B cell (primary cell): ENCODE measurements at regions not wholly inside any gene's neighbourhood (a gene's known extent, or its start where the extent isn't known, plus 50 kb on each side); places are given as distances from the start of the nearest gene placed in this dataset.

ENCODE experiments used
- ATAC-seq: fragments of 200-7000 bp; cut with Tn5 transposase; one replicate; pipeline ENCODE4 v1.10.0; 2021; ENCODE audit warnings: low read depth, mild to moderate bottlenecking, moderate number of reproducible peaks, moderate library complexity
- CTCF ChIA-PET: fragments of 350-600 bp; sonication (Branson Sonifier 250); formaldehyde crosslinking; loops from one replicate; lab custom pipeline; 2021; ENCODE audit warnings: antibody characterized with exemption, inconsistent platforms; lab: Charles Lee
- POLR2A ChIA-PET: fragments of 350-600 bp; sonication (Branson Sonifier 250); formaldehyde crosslinking; loops from one replicate; lab custom pipeline; 2021; ENCODE audit warnings: antibody characterized with exemption; lab: Charles Lee
- DNase-seq: peaks from one replicate; pipeline ENCODE4 v3.0.0; 2013
- H2AFZ ChIP-seq: 2 replicates; pipeline ENCODE4 v1.6.1; 2012; ENCODE audit warnings: mild to moderate bottlenecking, low read depth, low read length; ENCODE audit not compliant: insufficient read depth, poor library complexity, severe bottlenecking
- H3K27ac ChIP-seq, 2 donors: 1 replicate in 1 of 2; 2 replicates in 1 of 2; pipeline ENCODE4 v1.5.1; 2012 to 2013; ENCODE audit warnings: low read length in 2 of 2, mild to moderate bottlenecking in 2 of 2, moderate library complexity in 1 of 2
- H3K27me3 ChIP-seq, 4 experiments: fragments of 200-600 bp in 1 of 4; sonication (generic) in 1 of 4; replicated peaks in 1 of 4; 1 replicate in 2 of 4; 2 replicates in 2 of 4; pipeline versions ENCODE4 v1.6.1 to v1.7.0; 2013 to 2016; ENCODE audit warnings: low read length in 3 of 4, mild to moderate bottlenecking in 2 of 4, mixed read lengths in 1 of 4, moderate library complexity in 1 of 4; ENCODE audit not compliant: insufficient read depth in 4 of 4, control insufficient read depth in 3 of 4; ENCODE audit errors: control extremely low read depth in 1 of 4
- H3K36me3 ChIP-seq, 2 experiments: replicated peaks in 1 of 2; 1 replicate in 1 of 2; 2 replicates in 1 of 2; pipeline versions ENCODE4 v1.6.1 to v1.7.1; 2013; ENCODE audit warnings: low read length in 1 of 2; ENCODE audit not compliant: insufficient read depth in 2 of 2, control insufficient read depth in 1 of 2; ENCODE audit errors: control extremely low read depth in 1 of 2, extremely low read depth in 1 of 2
- H3K4me1 ChIP-seq, 2 donors: fragments of 200-600 bp in 1 of 2; sonication (generic) in 1 of 2; 1 replicate in 1 of 2; 2 replicates in 1 of 2; pipeline versions ENCODE4 v1.5.1 to v1.6.1; 2013 to 2017; ENCODE audit warnings: low read length in 2 of 2; ENCODE audit not compliant: control insufficient read depth in 2 of 2, insufficient read depth in 2 of 2
- H3K4me2 ChIP-seq: replicated peaks from 2 replicates; pipeline ENCODE3; 2012; ENCODE audit warnings: mild to moderate bottlenecking, low read depth, low read length; ENCODE audit not compliant: poor library complexity, severe bottlenecking
- H3K4me3 ChIP-seq, 5 experiments: fragments of 200-600 bp in 1 of 5; sonication (generic) in 1 of 5; 1 replicate in 3 of 5; 2 replicates in 2 of 5; pipeline versions ENCODE4 v1.5.1 to v1.7.0; 2011 to 2016; ENCODE audit warnings: low read length in 4 of 5, mild to moderate bottlenecking in 4 of 5, low read depth in 2 of 5, control low read depth in 1 of 5, moderate library complexity in 1 of 5; ENCODE audit not compliant: insufficient read depth in 1 of 5; ENCODE audit errors: control extremely low read depth in 1 of 5, extremely low read depth in 1 of 5
- H3K79me2 ChIP-seq: fragments of 200-600 bp; sonication (generic); one replicate; pipeline ENCODE4 v1.6.0; 2016; ENCODE audit warnings: low read length; ENCODE audit not compliant: control insufficient read depth, insufficient read depth
- H3K9ac ChIP-seq: fragments of 200-600 bp; sonication (generic); 2 replicates; pipeline ENCODE4 v1.6.1; 2017; ENCODE audit warnings: mild to moderate bottlenecking, low read length, moderate library complexity
- H3K9me3 ChIP-seq, 3 donors: one replicate each; pipeline versions ENCODE4 v1.6.1 to v1.7.1; 2013; ENCODE audit warnings: low read length in 2 of 3; ENCODE audit not compliant: control insufficient read depth in 2 of 3, insufficient read depth in 1 of 3; ENCODE audit errors: control extremely low read depth in 1 of 3
- H4K20me1 ChIP-seq: 2 replicates; pipeline ENCODE4 v1.6.0; 2012; ENCODE audit warnings: mild to moderate bottlenecking, low read length; ENCODE audit not compliant: insufficient read depth, control insufficient read depth, poor library complexity, severe bottlenecking
- H3K27ac Mint-ChIP-seq: one replicate; pipeline ENCODE4 v1.8.0; 2021; ENCODE audit warnings: mixed read lengths
- H3K27me3 Mint-ChIP-seq: one replicate; pipeline ENCODE4 v1.8.0; 2021; ENCODE audit warnings: mixed read lengths
- H3K4me1 Mint-ChIP-seq: one replicate; pipeline ENCODE4 v1.8.0; 2021; ENCODE audit warnings: mixed read lengths
- H3K4me3 Mint-ChIP-seq: one replicate; pipeline ENCODE4 v1.8.0; 2021; ENCODE audit warnings: mixed read lengths
- H3K9me3 Mint-ChIP-seq: one replicate; pipeline ENCODE4 v1.8.0; 2022; ENCODE audit warnings: mixed read lengths; ENCODE audit not compliant: insufficient read depth
- CTCF ChIP-seq: fragments of 200-600 bp; IDR thresholded peaks from one replicate; pipeline ENCODE4 v1.8.0; 2022; ENCODE audit warnings: antibody characterized with exemption, mild to moderate bottlenecking
- EZH2 ChIP-seq: IDR thresholded peaks from 2 replicates; pipeline ENCODE4 v1.6.1; 2012; ENCODE audit warnings: borderline replicate concordance, low read depth, mild to moderate bottlenecking, moderate library complexity, low read length; ENCODE audit not compliant: insufficient read depth, poor library complexity, severe bottlenecking
- WGBS: methylation state at CpG from one replicate; pipeline ENCODE4 v1.1.5; 2013; ENCODE audit warnings: missing lambda C conversion rate; ENCODE audit not compliant: insufficient coverage; 5-methylcytosine and 5-hydroxymethylcytosine counted together
- intact Hi-C: fragments of 100-400 bp; cut with micrococcal nuclease; formaldehyde crosslinking; loops from one replicate; pipeline ENCODE4 v1.10.0; 2022

GRCh38 chr15:88710027-88710715 is 71.4 kb downstream of the ISG20 start:
- Histone ChIP-seq H3K36me3 (no peaks in the 10 kb centered on the region), H3K4me3 (no peak overlapping the region), H3K4me1 (peaks cover 15 to 18% of the 10 kb centered on the region in 2 donors), H2AFZ (no peak overlapping the region), H4K20me1 (no peaks in the 10 kb centered on the region), H3K4me2 (no peak overlapping the region), H3K9me3 (no peaks in the 10 kb centered on the region), H3K79me2 (no peaks in the 10 kb centered on the region), H3K27ac (no peak overlapping the region), H3K27me3 (peaks cover 0 to 39% (median 17%) of the 10 kb centered on the region in 4 experiments), H3K9ac (no peak overlapping the region)
- DNase-seq, result no peak
- Mint-ChIP-seq H3K27ac (no peak overlapping the region), H3K4me3 (no peak overlapping the region), H3K27me3 (peaks cover 64% of the 10 kb centered on the region), H3K4me1 (peaks cover 18% of the 10 kb centered on the region), H3K9me3 (no peaks in the 10 kb centered on the region)
- intact Hi-C loops, result no loop called here
- no peak for ATAC-seq
- CTCF ChIA-PET, result no interaction called here
- 81% methylated on average over 8 of the region's 10 CpGs for WGBS
- POLR2A ChIA-PET, result no interaction called here
- TF ChIP-seq CTCF (no peak), EZH2 (no peak)

- POLR2A ChIA-PET, result no interaction called here
- Histone ChIP-seq H3K27me3 (peaks cover 0 to 31% (median 11%) of the 10 kb centered on the region in 4 experiments), H2AFZ (no peak overlapping the region), H3K36me3 (no peaks in the 10 kb centered on the region), H3K4me1 (peaks cover 8 to 10% of the 10 kb centered on the region in 2 donors), H3K79me2 (no peaks in the 10 kb centered on the region), H3K4me2 (no peak overlapping the region), H3K9me3 (peaks cover 0 to 4% (median 0%) of the 10 kb centered on the region in 3 donors), H3K4me3 (no peak overlapping the region), H3K27ac (no peak overlapping the region), H4K20me1 (no peaks in the 10 kb centered on the region), H3K9ac (no peak overlapping the region)
- no peak for TF ChIP-seq EZH2
- no peak for TF ChIP-seq CTCF
- peaks cover 53% of the 10 kb centered on the region for H3K27me3 Mint-ChIP-seq
- 76% methylated on average over 4 of the region's 4 CpGs for WGBS
- H3K27ac Mint-ChIP-seq, result no peak overlapping the region
- CTCF ChIA-PET, result no interaction called here
- H3K4me3 Mint-ChIP-seq, result no peak overlapping the region
- no peak for DNase-seq
- no peaks in the 10 kb centered on the region for H3K9me3 Mint-ChIP-seq
- peaks cover 10% of the 10 kb centered on the region for H3K4me1 Mint-ChIP-seq
- intact Hi-C loops, result no loop called here
- ATAC-seq, result no peak
Observed at GRCh38 chr15:88711806-88712205, 73.0 kb downstream of the ISG20 start.
